Suprapubic skin (tissue), 4 donors: ENCODE measurements at regions not wholly inside any gene's neighbourhood (a gene's known extent, or its start where the extent isn't known, plus 50 kb on each side); places are given as distances from the start of the nearest gene placed in this dataset.

ENCODE experiments used
- EP300 ChIP-seq: sonication (generic); formaldehyde crosslinking; IDR thresholded peaks from one replicate; pipeline ENCODE4 v1.6.1; 2017; ENCODE audit warnings: antibody characterized with exemption
- POLR2A ChIP-seq, 2 donors: fragments of 450-650 bp; IDR thresholded peaks; one replicate each; pipeline ENCODE4 v1.6.1; 2017; ENCODE audit warnings: antibody characterized with exemption in 2 of 2, mild to moderate bottlenecking in 2 of 2, moderate library complexity in 2 of 2
- POLR2AphosphoS5 ChIP-seq, 3 donors: sonication (generic); formaldehyde crosslinking; IDR thresholded peaks; one replicate each; pipeline ENCODE4 v1.6.1; 2017; ENCODE audit warnings: antibody characterized with exemption in 3 of 3
- TF ChIP-seq, protein P1 (sequence below), 2 donors: fragments of 200-600 bp in 1 of 2; fragments of 450-650 bp in 1 of 2; sonication (generic) in 1 of 2; IDR thresholded peaks; one replicate each; pipeline ENCODE4 v1.5.1; 2016 to 2019; ENCODE audit warnings: antibody characterized with exemption in 2 of 2, mild to moderate bottlenecking in 1 of 2, moderate library complexity in 1 of 2

DNA sequence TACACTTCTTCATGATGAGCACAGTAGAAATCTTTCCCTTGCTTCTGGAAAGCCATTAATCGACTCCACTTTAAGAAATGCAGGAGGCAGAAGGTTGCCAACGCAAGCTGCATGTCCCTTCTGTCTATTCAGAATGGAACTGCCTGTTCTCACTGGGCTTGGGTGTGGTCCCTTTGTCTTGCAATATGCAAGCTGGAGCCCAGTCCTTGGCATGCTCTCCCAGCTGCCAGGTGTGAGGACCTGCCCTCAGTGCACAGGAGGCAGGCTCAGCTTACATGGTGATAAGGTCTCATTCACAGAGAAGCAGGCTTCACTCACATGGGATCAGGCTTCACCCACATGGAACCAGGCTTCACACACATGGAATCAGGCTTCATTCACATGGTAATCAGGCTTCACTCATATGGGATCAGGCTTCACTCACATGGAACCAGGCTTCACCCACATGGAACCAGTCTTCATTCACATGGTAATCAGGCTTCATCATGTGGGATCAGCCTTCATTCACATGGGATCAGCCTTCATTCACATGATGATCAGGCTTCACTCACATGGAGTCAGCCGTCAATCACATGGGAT, 59.2 kb upstream of the USP47 start:
- TF ChIP-seq POLR2A (IDR thresholded peaks at IDR 0.05) = no peak
- TF ChIP-seq, protein P1, sequence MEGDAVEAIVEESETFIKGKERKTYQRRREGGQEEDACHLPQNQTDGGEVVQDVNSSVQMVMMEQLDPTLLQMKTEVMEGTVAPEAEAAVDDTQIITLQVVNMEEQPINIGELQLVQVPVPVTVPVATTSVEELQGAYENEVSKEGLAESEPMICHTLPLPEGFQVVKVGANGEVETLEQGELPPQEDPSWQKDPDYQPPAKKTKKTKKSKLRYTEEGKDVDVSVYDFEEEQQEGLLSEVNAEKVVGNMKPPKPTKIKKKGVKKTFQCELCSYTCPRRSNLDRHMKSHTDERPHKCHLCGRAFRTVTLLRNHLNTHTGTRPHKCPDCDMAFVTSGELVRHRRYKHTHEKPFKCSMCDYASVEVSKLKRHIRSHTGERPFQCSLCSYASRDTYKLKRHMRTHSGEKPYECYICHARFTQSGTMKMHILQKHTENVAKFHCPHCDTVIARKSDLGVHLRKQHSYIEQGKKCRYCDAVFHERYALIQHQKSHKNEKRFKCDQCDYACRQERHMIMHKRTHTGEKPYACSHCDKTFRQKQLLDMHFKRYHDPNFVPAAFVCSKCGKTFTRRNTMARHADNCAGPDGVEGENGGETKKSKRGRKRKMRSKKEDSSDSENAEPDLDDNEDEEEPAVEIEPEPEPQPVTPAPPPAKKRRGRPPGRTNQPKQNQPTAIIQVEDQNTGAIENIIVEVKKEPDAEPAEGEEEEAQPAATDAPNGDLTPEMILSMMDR (IDR thresholded peaks at IDR 0.05) = no peak
- TF ChIP-seq EP300 = no peak
- TF ChIP-seq POLR2AphosphoS5 (IDR thresholded peaks at IDR 0.05) = peak in 1 of 3 donors; percentile 78
